ENCODE measurements at regions not wholly inside any gene's neighbourhood (a gene's known extent, or its start where the extent isn't known, plus 50 kb on each side); places are given as distances from the start of the nearest gene placed in this dataset.

GRCh38 chr9:107782381-107782780 is 292.8 kb upstream of the KLF4 start (continued):
- TF ChIP-seq ZNF462 (CRISPR knock-in tag; IDR thresholded peaks at IDR 0.05) (no peak), EZH2 (IDR thresholded peaks at IDR 0.05; ENCODE audit: low read depth, unreplicated experiment) (no peak)

- H3K9me2 ChIP-seq (ENCODE audit: insufficient read depth) = no peaks in the 10 kb centered on the region
- H4K20me1 ChIP-seq (replicated peaks; ENCODE audit: insufficient read depth) = no peaks in the 10 kb centered on the region
- no peak for DNase-seq (ENCODE audit: low spot score)
- peaks cover 3% of the 10 kb centered on the region; the same call in 2 of the 3 replicates for H3K4me1 Mint-ChIP-seq
- H3K27ac ChIP-seq (ENCODE audit: low read depth) = no peak overlapping the region
- no peaks in the 10 kb centered on the region for H3K36me3 ChIP-seq (ENCODE audit: insufficient read depth)
- no peak for ATAC-seq
- H3K27me3 Mint-ChIP-seq (ENCODE audit: insufficient read depth, low read depth, poor library complexity) = peaks cover 4% of the 10 kb centered on the region
- no peak overlapping the region for H3K4me3 ChIP-seq
- no peak overlapping the region for H3K4me3 Mint-ChIP-seq
- H2AFZ ChIP-seq = no peak overlapping the region; the same call in 1 of the 2 replicates
- no peaks in the 10 kb centered on the region for H3K27me3 ChIP-seq (ENCODE audit: insufficient read depth)
- H3K36me3 Mint-ChIP-seq (ENCODE audit: low read depth) = no peaks in the 10 kb centered on the region
- peaks cover 9% of the 10 kb centered on the region; the same call in 1 of the 2 replicates for H3K4me1 ChIP-seq (ENCODE audit: insufficient read depth)
- H3F3A ChIP-seq (replicated peaks; ENCODE audit: low read depth) = no peaks in the 10 kb centered on the region
- H3K4me2 ChIP-seq = no peak overlapping the region
- no peak overlapping the region for H3K27ac Mint-ChIP-seq
- no peaks in the 10 kb centered on the region; the same call in 2 of the 3 replicates for H3K9me3 Mint-ChIP-seq
- H3K79me2 ChIP-seq (replicated peaks; ENCODE audit: insufficient read depth) = no peaks in the 10 kb centered on the region
- TF ChIP-seq ZNF114 (CRISPR knock-in tag; IDR thresholded peaks at IDR 0.05) = no peak
- no peak for TF ChIP-seq STAT1 (IDR thresholded peaks at IDR 0.05; ENCODE audit: unreplicated experiment)
- TF ChIP-seq EZH2 (IDR thresholded peaks at IDR 0.05; ENCODE audit: low read depth, unreplicated experiment) = no peak
- no peak for TF ChIP-seq ZNF331 (CRISPR knock-in tag; IDR thresholded peaks at IDR 0.05; ENCODE audit: low read depth)
- no peak for TF ChIP-seq CREB1 (CRISPR knock-in tag; IDR thresholded peaks at IDR 0.05; ENCODE audit: low read depth)
- TF ChIP-seq NANOG (IDR thresholded peaks at IDR 0.05; ENCODE audit: borderline replicate concordance) = no peak
- TF ChIP-seq REST (IDR thresholded peaks at IDR 0.05; ENCODE audit: unreplicated experiment) = no peak
- TF ChIP-seq ETS1 (IDR thresholded peaks at IDR 0.05) = no peak
- TF ChIP-seq JUNB (IDR thresholded peaks at IDR 0.05; ENCODE audit: unreplicated experiment) = no peak
- no peak for TF ChIP-seq EZH2phosphoT487 (IDR thresholded peaks at IDR 0.05; ENCODE audit: unreplicated experiment)
- no peak for TF ChIP-seq POLR2AphosphoS5 (IDR thresholded peaks at IDR 0.05; ENCODE audit: low read depth)
- no peak for TF ChIP-seq CTCF (conservative IDR thresholded peaks at IDR 0.05; ENCODE audit: low read depth in 2 of 2)
Observed at GRCh38 chr9:107780960-107781359, 291.4 kb upstream of the KLF4 start.

Data from GM23338 (cell line).